HG03521 (cell line): ENCODE measurements at regions not wholly inside any gene's neighbourhood (a gene's known extent, or its start where the extent isn't known, plus 50 kb on each side); places are given as distances from the start of the nearest gene placed in this dataset.
"Not testable (repeated sequence)": the region's sequence is repeated elsewhere in the genome, so short reads cannot be mapped to it uniquely, and the experiment has no call there.

Experiments
- ATAC-seq: cut with Tn5 transposase; IDR thresholded peaks from one replicate; pipeline ENCODE4 v1.9.1; 2021; ENCODE audit warnings: mild to moderate bottlenecking, moderate library complexity; ENCODE audit not compliant: unreplicated experiment

DNA sequence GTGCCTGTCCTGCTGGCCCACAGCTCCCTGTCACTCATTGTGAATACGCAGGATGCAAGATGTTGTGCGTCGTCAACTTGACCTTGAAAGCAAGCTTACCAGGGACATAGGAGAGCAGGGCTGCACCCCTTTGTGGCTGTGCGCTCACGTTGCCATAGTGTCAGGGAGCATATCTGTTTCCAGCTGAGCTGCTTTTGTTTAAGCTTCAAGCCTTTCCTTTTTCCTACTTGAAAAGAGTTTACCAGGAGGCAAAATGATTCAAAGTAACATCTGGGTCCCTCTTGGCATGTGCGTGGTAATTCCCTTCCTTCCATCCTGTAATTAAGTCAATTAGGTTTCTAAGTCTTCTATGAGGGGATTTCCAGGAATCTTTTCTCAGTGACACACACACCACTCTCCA, 537.1 kb downstream of the AJAP1 start:
- no peak for ATAC-seq

DNA sequence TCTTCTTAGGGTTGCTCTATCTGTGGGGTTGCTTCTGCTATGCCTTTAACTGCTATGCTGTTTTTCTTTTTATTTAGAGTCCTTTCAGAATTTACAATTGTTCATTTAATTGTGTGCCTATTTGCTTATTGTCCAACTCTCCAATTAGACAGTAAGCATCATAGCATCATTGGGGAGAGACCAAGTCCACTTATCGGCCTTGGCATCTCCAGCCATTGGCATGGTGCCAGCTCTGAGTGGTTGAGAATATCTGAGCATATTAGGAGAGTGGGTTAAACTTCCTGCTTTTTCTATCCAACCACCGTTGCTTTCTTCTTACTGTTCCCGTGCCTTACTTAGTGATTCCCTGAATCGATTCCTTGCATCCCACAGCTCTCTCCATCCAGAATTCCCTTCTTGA, 535.0 kb downstream of the AJAP1 start:
- ATAC-seq: no peak

DNA sequence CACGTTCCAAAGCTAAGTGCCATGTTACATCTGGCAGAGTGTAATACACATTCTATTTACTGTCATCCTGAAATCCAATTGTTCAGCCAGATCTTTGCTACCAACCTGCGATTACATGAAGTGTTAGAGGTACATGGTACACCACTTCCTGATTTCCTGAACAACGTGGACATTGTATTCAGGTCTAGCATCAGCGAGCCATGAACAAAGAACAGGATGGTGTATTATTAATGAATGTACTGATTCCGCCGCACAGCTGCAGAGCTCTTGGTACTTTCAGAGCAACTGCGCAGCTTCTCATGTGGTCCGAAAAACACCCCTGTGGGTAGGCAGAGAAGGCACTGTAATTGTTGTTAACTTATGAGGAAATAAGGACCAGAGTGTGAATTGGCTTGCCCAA, 511.4 kb downstream of the AJAP1 start:
- ATAC-seq: no peak

DNA sequence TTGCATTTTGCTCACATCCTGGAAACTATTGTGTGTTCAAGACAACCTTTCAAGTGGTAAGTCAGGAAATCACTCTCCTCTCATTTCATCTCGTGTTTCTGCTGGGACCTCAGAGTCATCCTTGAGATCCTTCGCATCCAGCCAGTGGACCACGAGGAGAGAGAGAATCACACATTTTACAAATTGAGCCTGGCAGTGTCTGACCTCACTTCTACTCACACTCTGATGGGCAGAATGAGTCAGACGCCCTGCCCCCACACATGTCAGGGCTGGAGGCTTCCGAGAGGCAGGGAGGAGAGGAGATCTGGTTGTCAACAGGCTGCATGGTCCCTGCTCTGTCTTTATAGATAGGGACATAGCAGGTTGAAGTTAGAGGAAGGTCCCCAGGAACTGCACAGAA, 509.7 kb downstream of the AJAP1 start:
- no peak for ATAC-seq

DNA sequence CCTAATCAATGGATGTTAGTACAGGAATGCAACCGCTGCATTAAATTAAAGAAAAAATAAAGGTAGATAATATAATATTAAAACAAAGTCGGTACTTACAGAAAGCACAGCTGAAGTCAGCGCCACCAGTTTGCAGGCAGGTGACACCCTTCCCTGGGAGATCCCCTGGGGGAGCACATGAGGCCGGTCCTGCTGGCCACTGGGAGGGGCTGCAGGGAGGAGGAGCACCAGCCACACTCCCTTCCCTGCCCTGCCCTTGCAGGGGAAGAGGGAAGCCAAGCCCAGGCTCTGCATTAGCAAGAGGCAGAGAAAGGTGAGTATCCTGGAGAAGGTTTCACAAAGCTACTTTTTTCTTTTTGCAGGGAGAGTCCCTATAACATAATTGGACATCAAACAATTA, 507.0 kb downstream of the AJAP1 start:
- ATAC-seq: no peak

DNA sequence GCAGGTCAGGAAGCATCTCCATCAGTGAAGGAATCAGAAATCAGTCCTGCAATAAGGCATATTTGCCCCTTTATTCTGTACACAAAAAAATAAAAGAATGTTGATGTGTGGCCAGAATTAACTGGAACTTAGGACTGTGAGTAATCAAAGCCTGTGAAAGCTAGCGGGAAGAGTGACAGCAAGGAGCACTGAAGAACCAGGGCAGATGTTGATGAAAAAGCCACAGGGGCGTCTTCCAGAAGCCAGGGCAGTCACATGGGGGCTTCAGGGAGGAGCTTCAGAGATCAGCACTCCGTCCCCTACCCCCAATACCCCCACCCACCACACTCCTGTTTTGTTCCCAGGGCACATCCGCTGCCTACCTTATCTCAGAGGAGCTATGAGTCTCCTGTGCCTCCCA, 502.8 kb downstream of the AJAP1 start:
- ATAC-seq: no peak

DNA sequence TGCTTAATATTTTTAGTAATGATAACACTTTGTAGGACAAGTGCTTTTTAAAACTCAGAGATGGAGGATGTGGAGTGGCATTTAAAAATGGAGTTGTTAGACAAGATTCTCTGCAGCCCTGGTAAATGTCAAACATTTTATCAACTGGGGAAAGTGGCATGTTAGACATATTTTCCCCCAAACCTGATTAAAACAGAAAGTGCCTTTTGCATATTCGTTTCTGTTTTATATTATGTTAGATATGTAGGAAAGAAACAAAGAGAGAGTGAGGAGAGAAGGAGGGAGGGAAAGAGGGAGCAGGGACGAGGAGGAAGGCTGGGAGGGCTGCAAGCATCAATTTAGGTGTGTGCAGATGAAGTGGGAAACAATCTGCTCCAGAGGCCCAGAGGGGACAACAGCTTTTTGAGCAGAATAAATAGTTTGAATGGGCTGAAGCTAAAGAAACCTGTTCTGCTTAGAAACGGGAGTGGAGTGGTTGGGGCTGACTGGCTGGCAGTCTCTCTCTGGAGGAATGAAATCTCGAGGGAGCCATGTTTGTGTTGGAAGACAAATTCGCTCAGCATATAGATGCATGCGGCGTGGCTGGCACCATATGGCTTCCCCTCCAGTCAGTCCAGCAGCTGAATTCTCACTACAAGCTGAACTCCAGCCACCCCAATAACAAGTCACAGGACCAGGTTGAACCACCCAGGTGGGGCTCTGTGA, 502.2 kb downstream of the AJAP1 start:
- no peak for ATAC-seq

DNA sequence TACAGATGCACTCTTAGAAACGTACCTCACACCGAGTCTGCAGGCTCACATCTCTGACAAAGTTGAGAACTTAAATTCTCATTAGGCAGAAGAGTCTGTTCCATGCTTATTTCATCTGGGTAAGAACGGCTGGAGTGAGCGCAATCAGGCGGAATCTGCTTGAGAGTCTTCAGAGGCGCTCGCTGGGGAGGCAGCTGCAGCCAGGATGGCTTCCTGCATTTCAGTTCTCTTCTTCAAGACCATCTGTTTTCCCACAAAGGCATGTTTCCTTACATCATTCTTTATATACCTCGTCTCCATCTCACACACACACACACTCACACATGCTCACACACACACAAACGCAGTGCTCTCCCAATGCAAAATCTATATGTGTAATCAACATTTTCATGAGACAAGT, 497.1 kb downstream of the AJAP1 start:
- no peak for ATAC-seq

DNA sequence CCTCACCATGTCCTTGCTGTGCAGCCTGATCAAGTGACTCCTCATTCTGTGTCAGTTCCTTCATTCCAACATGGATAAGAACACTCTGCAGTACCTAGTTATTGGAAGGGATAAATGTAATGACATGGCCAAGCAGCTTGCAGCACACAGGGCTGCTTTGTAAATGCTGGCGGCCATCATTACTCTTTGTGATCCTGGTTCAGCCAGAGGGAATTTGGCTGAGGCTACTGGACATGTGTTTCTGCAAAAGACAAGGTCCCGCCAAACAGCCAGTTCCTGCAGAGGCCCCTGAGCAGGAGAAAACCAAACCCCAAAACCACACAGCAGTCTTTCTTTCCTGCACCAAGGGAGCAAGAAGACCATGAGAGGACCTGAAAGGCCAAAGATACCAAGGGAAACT, 495.8 kb downstream of the AJAP1 start:
- no peak for ATAC-seq

DNA sequence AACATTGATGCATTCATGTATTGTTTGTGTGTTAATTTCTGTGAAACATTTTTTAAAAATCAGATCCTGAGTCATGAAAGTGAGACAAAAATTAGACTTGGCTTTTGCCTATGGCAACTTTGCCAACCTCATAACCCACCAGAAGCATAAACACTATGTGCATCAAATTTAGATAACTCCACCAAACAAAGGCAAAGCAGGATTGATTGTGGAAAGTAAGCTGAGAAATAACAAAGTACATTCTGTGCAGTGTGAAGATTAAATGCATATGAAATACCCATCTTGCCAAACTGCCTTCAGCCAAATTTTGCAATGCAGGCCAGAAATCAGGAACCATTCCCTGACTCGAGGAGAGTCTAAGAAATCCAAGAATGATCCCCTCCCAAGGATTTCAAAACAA, 493.4 kb downstream of the AJAP1 start:
- ATAC-seq: no peak

DNA sequence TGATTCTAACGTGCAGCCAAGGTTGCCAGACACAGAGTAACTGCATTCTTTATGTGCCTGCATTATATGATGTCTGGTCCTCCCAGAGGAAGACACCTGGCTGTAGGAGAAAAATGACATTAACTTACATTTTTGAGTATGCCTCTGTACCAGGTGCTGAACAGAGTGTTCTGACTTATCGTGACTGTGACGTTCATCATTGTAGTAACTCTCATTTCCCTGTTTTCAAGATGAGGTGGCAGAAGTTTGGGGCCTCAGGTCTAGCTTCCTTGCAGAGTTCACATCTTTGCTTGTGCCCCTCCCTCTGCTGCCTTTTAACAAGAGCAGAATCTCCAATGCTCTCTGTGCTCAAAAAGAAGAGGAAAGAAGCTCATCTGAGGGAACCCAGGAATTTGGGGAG, 488.0 kb downstream of the AJAP1 start:
- no peak for ATAC-seq

DNA sequence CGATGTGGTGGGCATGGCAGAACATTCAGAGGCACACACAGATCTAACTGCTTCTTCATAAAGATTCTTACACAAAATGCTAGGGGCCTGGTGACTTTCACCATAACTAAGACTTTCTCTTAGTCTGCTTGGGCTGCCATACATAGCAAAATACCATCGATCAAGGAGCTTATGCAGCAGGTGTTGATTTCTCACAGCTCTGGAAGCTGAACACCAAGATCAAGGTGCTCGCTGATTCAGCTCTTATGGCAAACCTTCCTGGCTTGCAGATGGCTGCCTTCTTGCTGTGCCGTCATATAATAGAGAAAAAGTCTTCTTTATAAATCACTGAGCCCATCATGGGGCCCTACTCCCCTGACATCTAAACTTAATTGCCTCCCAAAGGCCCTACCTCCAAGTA, 487.3 kb downstream of the AJAP1 start:
- no peak for ATAC-seq

DNA sequence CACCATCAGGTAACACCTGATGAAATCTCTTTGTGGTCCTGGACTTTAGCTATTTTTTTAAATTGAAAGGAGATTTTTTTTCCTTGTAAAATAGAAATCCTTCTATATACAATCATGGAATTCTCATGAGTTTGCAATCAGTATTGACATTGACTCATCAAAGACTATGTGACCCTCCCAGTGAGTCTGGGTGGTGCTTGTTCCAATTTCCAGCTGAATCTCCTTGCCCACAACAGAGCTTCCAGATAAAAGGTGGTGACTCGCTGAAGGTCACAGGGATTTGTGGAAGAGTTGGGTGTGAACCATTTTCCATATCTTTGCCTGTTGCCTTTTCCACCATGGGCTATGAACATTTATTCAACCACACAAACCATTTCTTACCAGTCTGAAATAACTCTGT, 486.6 kb downstream of the AJAP1 start:
- ATAC-seq: no peak

DNA sequence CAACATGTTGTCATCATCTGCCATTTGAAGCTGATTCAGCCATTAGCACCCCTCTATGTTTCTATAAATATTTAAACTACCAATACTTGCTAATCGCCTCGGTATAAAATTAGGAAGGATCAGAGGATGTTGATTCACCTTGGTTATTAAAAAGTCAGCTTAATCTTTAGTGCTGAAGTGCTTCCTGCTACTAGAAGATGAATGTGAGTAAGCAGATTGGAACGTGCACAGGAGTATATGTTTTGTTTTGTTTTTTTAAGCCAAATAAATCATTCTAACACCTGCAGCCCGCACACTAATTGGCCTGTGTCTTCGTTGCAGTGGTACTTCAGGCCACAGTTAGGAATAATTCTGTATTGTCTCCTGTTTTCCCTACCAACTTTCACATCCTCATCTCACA, 485.7 kb downstream of the AJAP1 start:
- no peak for ATAC-seq

DNA sequence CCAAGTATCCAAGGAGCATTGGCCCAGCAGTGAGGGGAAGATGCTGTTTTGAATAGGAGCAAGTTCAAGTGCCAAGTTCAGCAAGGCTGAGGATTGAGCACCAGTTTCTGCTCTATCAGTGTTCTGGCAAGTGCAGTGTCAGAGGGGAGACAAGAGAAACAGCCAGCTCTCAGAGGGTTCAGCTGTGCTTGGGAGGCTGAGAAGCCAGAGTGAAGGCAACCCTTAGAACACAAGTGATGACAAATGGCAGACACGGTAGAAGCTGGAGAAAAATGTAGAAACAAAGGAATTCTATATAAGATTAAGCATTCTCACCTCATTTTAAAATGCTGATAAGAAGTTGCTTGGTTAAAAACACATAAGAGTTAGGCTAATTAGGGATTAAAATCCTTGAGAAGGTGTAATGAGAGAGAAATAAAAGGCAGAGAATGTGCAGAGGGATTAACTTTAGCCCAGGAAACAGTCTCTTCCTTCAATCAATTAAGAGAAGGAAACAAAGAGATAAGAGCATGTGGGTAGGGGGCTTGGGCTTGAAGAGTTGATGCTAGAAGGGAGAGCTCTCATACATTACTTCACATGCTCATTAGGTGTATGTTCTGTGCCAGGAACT, 475.4 kb downstream of the AJAP1 start:
- ATAC-seq: no peak

DNA sequence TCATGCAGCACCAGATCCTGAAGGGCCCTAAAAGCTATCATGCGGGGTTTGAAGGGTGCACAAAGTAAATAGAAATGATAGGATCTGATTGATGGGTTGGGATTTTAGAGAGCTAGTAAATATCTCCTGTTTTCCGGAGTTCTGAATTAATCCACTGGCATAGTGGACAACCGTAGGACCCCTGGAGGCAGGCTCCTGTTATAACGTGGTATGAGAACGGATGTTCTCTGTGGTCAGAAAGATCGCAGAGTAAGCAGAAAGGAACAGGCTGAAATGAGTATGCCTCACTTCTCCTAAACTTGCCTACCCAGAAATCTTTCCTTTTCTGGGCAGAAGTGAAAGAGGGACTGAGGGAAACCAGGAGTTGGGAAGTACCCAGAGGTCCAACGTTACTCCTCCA, 470.8 kb downstream of the AJAP1 start:
- no peak for ATAC-seq

DNA sequence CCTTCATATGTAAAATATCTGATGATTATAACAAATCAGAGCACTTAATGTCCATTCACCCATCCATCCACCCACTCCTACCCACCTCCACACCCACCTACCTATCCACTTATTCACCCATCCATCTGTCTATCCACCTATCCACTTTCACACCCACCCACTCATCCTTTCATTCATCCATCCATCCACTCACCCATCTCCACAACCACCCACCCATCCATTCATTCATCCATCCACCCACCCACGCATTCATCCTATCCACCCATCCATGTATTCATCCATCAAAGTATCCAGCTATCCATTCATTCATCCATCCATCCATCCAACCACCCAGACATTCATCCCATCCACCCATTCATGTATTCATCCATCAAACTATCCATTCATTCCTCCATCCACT, 466.1 kb downstream of the AJAP1 start:
- ATAC-seq: no peak

DNA sequence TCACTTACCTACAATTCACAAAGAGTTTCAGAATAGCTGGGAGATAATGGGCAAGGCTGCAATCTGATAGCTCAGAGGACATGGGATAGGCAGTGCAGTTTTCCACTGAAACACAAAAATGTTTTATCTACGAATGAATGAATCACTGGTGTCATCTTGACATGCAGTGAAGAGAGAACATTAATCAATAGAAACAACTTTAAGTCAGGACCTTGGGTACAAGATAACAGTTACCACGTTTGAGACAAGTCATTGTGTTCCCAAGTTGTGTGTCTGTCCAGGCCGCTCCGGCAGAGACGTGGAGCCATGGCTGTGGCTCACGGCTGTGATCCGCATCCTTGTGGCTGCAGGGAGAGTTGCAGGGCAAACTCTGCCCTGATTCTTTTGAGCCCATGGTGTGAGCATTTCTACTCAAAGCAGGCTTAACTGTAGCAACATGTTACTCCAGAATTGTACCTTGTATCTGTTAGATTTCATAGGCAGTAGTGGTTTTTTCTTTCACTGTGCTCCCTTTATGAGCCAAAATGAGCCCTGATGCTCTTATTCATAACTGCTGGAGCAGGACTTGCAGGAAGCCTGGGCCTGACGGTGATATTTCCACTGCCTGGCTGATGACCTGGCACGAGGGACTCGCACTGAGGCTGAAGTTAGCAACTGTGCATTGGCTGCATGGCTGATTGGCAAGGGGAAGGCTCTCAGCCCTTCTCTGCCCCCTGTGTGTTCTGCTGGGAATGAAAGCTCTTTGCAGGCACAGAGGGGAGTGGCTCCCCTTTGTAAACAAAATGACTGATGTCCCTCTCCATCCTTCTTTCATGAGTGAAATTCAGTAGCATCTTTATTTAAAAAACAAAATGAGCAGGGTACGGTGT, 465.2 kb downstream of the AJAP1 start:
- ATAC-seq: no peak

DNA sequence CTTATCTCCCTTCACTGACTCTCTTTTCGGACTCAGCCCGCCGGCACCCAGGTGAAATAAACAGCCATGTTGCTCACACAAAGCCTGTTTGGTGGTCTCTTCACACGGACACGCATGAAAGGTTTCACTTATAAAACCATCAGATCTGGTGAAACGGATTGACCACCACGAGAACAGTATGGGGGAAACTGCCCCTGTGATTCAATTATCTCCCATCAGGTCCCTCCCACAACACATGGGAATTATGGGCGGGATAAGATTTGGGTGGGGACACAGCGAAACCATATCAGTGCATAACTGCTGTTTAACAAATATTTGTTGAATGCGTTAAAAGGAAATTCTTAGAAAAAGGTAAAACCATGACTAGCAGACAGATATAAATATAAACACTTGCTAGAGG, 464.4 kb downstream of the AJAP1 start:
- not testable (repeated sequence) for ATAC-seq

DNA sequence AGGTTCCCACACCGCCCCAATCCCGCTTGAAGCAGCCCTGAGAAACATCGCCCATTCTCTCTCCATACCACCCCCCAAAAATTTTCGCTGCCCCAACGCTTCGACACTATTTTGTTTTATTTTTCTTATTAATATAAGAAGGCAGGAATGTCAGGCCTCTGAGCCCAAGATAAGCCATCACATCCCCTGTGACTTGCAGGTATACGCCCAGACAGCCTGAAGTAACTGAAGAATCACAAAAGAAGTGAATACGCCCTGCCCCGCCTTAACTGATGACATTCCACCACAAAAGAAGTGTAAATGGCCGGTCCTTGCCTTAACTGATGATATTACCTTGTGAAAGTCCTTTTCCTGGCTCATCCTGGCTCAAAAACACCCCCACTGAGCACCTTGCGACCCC, 463.9 kb downstream of the AJAP1 start:
- ATAC-seq: not testable (repeated sequence)

DNA sequence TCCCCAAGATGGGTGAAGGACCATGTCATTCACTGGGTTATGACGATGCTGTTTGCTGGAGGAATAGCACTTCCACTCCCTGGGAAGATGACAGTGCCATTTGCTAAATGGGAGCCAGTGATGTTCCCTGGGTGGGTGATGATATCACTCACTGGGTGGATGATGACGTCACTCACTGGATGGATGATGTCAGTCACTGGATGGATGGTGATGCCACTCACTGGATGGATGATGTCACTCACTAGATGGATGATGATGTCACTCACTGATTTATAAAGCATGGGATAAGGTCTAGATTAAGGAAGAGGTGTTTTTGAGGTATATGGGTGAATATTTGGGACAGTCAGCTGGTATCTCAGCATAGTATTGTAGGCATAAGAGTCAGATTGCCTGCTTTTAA, 457.2 kb downstream of the AJAP1 start:
- ATAC-seq: no peak

DNA sequence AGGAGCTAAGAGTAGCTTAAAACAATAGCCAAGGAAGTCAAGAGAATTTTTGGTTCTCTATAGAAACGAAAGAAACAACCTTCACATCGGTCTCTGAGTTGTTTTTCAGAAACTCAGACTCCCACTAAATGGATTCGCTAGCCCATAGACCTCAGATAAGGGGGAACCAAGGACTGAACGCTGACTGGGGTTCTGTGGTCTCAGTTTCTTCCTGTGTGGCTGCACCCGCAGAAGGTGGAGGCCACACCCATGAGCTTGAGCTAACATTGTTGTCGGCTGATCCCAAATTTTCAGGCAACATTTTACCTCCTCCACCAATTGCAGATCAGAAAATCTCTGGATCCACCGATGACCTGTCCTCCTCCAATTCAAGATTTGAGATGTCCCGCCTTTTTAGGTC, 456.1 kb downstream of the AJAP1 start:
- ATAC-seq: no peak
